ENCODE measurements at regions not wholly inside any gene's neighbourhood (a gene's known extent, or its start where the extent isn't known, plus 50 kb on each side); places are given as distances from the start of the nearest gene placed in this dataset.

DNA sequence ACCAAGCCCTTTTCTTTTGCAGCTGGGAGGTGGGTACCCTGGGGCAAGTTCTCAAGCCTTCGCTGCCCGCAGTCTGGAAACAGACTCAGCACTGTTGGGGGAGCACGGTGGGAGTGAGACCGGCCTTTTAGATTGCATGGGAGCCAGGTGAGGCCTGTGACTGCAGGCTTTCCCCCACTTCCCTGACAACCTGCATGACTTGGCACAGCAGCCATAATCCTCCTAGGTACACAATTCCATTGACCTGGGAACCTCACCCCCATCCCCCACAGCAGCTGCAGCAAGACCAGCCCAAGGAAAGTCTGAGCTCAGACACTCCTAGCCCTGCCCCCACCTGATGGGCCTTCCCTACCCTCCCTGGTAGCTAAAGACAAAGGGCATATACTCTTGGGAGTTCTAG, 52.2 kb upstream of the CCDC80 start:
- TF ChIP-seq, protein P1, sequence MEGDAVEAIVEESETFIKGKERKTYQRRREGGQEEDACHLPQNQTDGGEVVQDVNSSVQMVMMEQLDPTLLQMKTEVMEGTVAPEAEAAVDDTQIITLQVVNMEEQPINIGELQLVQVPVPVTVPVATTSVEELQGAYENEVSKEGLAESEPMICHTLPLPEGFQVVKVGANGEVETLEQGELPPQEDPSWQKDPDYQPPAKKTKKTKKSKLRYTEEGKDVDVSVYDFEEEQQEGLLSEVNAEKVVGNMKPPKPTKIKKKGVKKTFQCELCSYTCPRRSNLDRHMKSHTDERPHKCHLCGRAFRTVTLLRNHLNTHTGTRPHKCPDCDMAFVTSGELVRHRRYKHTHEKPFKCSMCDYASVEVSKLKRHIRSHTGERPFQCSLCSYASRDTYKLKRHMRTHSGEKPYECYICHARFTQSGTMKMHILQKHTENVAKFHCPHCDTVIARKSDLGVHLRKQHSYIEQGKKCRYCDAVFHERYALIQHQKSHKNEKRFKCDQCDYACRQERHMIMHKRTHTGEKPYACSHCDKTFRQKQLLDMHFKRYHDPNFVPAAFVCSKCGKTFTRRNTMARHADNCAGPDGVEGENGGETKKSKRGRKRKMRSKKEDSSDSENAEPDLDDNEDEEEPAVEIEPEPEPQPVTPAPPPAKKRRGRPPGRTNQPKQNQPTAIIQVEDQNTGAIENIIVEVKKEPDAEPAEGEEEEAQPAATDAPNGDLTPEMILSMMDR (IDR thresholded peaks at IDR 0.05 in 2 of 3, conservative IDR thresholded peaks at IDR 0.05 in 1 of 3; ENCODE audit: borderline replicate concordance in 1 of 3, insufficient read depth in 1 of 3, low read depth in 2 of 3, low read length in 2 of 3), result no peak
- no peak for TF ChIP-seq EZH2phosphoT487 (IDR thresholded peaks at IDR 0.05; ENCODE audit: borderline replicate concordance)
- TF ChIP-seq EZH2 (IDR thresholded peaks at IDR 0.05), result no peak
- no peak for TF ChIP-seq POLR2AphosphoS5 (IDR thresholded peaks at IDR 0.05; ENCODE audit: low read depth, low read length)
- no peak for TF ChIP-seq POLR2A (IDR thresholded peaks at IDR 0.05; ENCODE audit: borderline replicate concordance, extremely low read depth, insufficient read depth, insufficient read length)
- no peak for TF ChIP-seq CBX3 (IDR thresholded peaks at IDR 0.05; ENCODE audit: low read depth)
- TF ChIP-seq SP1 (IDR thresholded peaks at IDR 0.05; ENCODE audit: low read depth), result no peak
- TF ChIP-seq, protein P2, sequence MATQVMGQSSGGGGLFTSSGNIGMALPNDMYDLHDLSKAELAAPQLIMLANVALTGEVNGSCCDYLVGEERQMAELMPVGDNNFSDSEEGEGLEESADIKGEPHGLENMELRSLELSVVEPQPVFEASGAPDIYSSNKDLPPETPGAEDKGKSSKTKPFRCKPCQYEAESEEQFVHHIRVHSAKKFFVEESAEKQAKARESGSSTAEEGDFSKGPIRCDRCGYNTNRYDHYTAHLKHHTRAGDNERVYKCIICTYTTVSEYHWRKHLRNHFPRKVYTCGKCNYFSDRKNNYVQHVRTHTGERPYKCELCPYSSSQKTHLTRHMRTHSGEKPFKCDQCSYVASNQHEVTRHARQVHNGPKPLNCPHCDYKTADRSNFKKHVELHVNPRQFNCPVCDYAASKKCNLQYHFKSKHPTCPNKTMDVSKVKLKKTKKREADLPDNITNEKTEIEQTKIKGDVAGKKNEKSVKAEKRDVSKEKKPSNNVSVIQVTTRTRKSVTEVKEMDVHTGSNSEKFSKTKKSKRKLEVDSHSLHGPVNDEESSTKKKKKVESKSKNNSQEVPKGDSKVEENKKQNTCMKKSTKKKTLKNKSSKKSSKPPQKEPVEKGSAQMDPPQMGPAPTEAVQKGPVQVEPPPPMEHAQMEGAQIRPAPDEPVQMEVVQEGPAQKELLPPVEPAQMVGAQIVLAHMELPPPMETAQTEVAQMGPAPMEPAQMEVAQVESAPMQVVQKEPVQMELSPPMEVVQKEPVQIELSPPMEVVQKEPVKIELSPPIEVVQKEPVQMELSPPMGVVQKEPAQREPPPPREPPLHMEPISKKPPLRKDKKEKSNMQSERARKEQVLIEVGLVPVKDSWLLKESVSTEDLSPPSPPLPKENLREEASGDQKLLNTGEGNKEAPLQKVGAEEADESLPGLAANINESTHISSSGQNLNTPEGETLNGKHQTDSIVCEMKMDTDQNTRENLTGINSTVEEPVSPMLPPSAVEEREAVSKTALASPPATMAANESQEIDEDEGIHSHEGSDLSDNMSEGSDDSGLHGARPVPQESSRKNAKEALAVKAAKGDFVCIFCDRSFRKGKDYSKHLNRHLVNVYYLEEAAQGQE (IDR thresholded peaks at IDR 0.05; ENCODE audit: low read depth), result no peak
- no peak for TF ChIP-seq RAD21 (IDR thresholded peaks at IDR 0.05; ENCODE audit: low read depth)
- no peak for TF ChIP-seq SIN3A (IDR thresholded peaks at IDR 0.05; ENCODE audit: low read depth)
- no peak for TF ChIP-seq ZNF274 (IDR thresholded peaks at IDR 0.05; ENCODE audit: low read depth, low read length)
